Esophagus muscularis mucosa (tissue), 4 donors: ENCODE measurements at regions not wholly inside any gene's neighbourhood (a gene's known extent, or its start where the extent isn't known, plus 50 kb on each side); places are given as distances from the start of the nearest gene placed in this dataset.

Source experiments
- EP300 ChIP-seq: sonication (generic); formaldehyde crosslinking; IDR thresholded peaks from one replicate; pipeline ENCODE4 v1.6.1; 2017; ENCODE audit warnings: antibody characterized with exemption
- POLR2A ChIP-seq: fragments of 450-650 bp; IDR thresholded peaks from one replicate; pipeline ENCODE4 v1.6.1; 2017; ENCODE audit warnings: antibody characterized with exemption, moderate library complexity, mild to moderate bottlenecking, low read depth
- POLR2AphosphoS5 ChIP-seq, 2 donors: sonication (generic); formaldehyde crosslinking; IDR thresholded peaks; one replicate each; pipeline ENCODE4 v1.6.1; 2017; ENCODE audit warnings: antibody characterized with exemption in 2 of 2
- TF ChIP-seq, protein P1 (sequence below), 3 experiments: fragments of 200-600 bp in 2 of 3; fragments of 450-650 bp in 1 of 3; sonication (generic) in 2 of 3; IDR thresholded peaks; one replicate each; pipeline ENCODE4 v1.5.1; 2017 to 2019; ENCODE audit warnings: antibody characterized with exemption in 3 of 3, mild to moderate bottlenecking in 2 of 3, moderate library complexity in 1 of 3

DNA sequence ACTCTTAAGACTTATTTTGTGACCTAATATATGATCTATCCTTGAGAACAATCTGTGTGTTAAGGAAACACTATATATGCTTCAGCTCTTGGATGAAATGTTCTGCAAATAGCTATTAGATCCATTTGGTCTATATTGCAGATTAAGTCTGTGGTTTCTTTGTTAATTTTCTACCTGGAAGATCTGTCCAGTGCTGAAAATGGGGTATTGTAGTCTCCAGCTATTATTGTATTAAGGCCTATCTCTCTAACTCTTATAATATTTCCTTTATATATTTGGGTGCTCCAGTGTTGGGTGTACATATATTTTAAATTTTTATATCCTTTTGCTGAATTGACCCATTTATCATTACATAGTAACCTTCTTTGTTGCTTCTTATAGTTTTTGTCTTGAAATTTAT lies 992.7 kb upstream of the CDH2 start:
- TF ChIP-seq, protein P1, sequence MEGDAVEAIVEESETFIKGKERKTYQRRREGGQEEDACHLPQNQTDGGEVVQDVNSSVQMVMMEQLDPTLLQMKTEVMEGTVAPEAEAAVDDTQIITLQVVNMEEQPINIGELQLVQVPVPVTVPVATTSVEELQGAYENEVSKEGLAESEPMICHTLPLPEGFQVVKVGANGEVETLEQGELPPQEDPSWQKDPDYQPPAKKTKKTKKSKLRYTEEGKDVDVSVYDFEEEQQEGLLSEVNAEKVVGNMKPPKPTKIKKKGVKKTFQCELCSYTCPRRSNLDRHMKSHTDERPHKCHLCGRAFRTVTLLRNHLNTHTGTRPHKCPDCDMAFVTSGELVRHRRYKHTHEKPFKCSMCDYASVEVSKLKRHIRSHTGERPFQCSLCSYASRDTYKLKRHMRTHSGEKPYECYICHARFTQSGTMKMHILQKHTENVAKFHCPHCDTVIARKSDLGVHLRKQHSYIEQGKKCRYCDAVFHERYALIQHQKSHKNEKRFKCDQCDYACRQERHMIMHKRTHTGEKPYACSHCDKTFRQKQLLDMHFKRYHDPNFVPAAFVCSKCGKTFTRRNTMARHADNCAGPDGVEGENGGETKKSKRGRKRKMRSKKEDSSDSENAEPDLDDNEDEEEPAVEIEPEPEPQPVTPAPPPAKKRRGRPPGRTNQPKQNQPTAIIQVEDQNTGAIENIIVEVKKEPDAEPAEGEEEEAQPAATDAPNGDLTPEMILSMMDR (IDR thresholded peaks at IDR 0.05): no peak
- TF ChIP-seq POLR2A: no peak
- no peak for TF ChIP-seq EP300
- no peak for TF ChIP-seq POLR2AphosphoS5 (IDR thresholded peaks at IDR 0.05)
